Kidney (tissue), 13 donors: ENCODE measurements at regions not wholly inside any gene's neighbourhood (a gene's known extent, or its start where the extent isn't known, plus 50 kb on each side); places are given as distances from the start of the nearest gene placed in this dataset.

ENCODE experiments used
- DNase-seq, 5 donors: peaks; one replicate each; pipeline ENCODE4 v3.0.0-alpha.2; 2013 to 2020
- FAIRE-seq: peaks from 2 replicates; lab custom pipeline; 2012; peaks lifted over from hg19 to GRCh38; lab: Jason Lieb, UNC
- H3K27ac ChIP-seq, 2 donors: one replicate each; pipeline ENCODE4 v1.7.0; 2013; ENCODE audit warnings: low read depth in 2 of 2, low read length in 2 of 2, inconsistent platforms in 1 of 2
- H3K27me3 ChIP-seq: one replicate; pipeline ENCODE4 v1.7.1; 2013; ENCODE audit warnings: low read length, inconsistent platforms; ENCODE audit not compliant: control insufficient read depth, insufficient read depth
- H3K36me3 ChIP-seq, 3 donors: one replicate each; pipeline versions ENCODE4 v1.7.0 to v1.7.1; 2013; ENCODE audit warnings: low read length in 3 of 3, control low read depth in 1 of 3, inconsistent platforms in 1 of 3; ENCODE audit not compliant: insufficient read depth in 3 of 3, control insufficient read depth in 2 of 3
- H3K4me1 ChIP-seq, 3 donors: one replicate each; pipeline versions ENCODE4 v1.7.0 to v1.7.1; 2013; ENCODE audit warnings: low read length in 3 of 3, inconsistent platforms in 1 of 3, low read depth in 1 of 3; ENCODE audit not compliant: control insufficient read depth in 2 of 3, insufficient read depth in 2 of 3
- H3K4me3 ChIP-seq, 3 donors: one replicate each; pipeline versions ENCODE4 v1.7.0 to v1.8.1; 2013; ENCODE audit warnings: low read length in 3 of 3, control low read depth in 1 of 3, inconsistent platforms in 1 of 3
- H3K9ac ChIP-seq, 3 donors: one replicate each; pipeline versions ENCODE4 v1.7.0 to v1.7.1; 2013; ENCODE audit warnings: low read length in 3 of 3, control low read depth in 1 of 3, inconsistent platforms in 1 of 3
- H3K9me3 ChIP-seq, 3 donors: one replicate each; pipeline versions ENCODE4 v1.7.0 to v1.7.1; 2013; ENCODE audit warnings: low read length in 3 of 3, control low read depth in 1 of 3, inconsistent platforms in 1 of 3; ENCODE audit not compliant: control insufficient read depth in 2 of 3, insufficient read depth in 1 of 3
- CTCF ChIP-seq: IDR thresholded peaks from 3 replicates; pipeline ENCODE4 v1.5.1; 2012; ENCODE audit warnings: mild to moderate bottlenecking, moderate library complexity, borderline replicate concordance; ENCODE audit not compliant: insufficient read depth; ENCODE audit errors: extremely low read depth
- intact Hi-C: fragments of 100-400 bp; cut with DNase I; formaldehyde crosslinking; loops from one replicate; pipeline ENCODE4 v1.11.1; 2022
- donor health status: control.
- donor health status: control.
- donor health status: control.
- donor health status: control.
- donor health status: control.
- donor health status: DM: yes; HTN: yes; CAD: no.
- donor health status: Normal renal cell carcinoma (clear cell type).

DNA sequence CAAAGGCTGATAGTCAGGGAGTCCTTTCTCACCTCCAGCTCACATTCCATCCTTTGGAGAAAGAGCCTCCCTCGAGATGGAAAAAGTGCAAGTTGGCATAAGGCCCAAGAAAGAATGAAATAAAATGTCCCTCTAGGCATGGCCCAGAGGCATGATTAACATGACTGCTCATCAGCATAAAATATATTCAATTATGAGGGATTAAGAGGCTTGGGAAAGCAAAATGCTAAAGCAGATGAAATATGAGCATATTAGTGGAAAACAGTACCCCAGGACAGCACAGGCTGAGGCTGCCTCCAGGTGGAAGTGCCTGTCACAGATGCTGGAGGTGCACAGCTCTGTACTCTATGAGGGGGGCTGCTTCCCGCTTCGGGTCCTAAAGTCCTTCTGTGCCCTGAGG, 347.8 kb upstream of the PLET1 start:
- TF ChIP-seq CTCF = no peak
- Histone ChIP-seq H3K4me1 (no peaks in the 10 kb centered on the region), H3K9me3 (no peaks in the 10 kb centered on the region), H3K4me3 (no peak overlapping the region), H3K36me3 (no peaks in the 10 kb centered on the region), H3K27me3 (no peaks in the 10 kb centered on the region), H3K9ac (no peak overlapping the region), H3K27ac (no peak overlapping the region)
- intact Hi-C loops = no loop called here
- FAIRE-seq (no peak), DNase-seq (no peak)

GRCh38 chr11:112610494-112610893, 349.8 kb upstream of the PLET1 start:
- no peaks in the 10 kb centered on the region for H3K36me3 ChIP-seq
- no peaks in the 10 kb centered on the region for H3K27me3 ChIP-seq
- H3K4me3 ChIP-seq = no peak overlapping the region
- no peak for DNase-seq
- H3K4me1 ChIP-seq = no peaks in the 10 kb centered on the region
- no peak for FAIRE-seq
- no peak overlapping the region for H3K9ac ChIP-seq
- no peaks in the 10 kb centered on the region for H3K9me3 ChIP-seq
- no peak for TF ChIP-seq CTCF
- intact Hi-C loops = no loop called here
- H3K27ac ChIP-seq = no peak overlapping the region

DNA sequence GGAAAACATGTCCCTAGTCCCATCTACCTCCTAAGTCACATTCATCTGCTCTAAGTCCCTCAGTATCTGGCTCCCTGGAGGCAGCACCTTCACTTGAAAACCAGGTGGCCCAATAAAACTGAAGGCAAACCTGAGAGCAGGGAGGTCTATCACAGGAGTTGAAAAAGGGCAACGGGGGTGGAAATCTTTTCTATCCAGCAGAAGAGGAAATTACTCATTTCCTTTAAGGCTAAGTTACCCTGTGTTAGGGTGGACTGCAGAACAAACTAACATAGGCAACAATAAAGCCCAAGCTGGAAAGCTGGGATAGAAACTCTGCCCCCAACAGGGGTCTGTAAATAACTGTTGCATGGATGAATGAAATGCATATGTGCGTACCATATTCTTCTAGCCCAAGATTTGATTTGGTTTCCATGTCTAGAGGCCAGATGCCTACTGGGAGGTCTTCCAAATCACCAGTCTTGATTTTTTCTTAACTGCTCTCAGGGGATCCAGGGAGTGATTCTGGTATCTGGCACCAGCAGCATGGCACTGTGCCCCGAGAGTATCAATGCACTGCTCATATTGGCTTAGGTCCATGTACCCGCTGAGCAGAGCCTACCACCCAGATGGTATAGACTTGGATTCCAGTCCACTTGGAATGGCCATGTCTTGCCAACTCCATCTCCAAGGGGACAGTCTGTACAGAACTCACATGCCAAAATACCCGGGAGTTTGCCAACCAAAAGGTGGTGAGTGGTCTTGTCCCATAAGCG, 350.0 kb upstream of the NCAM1 start:
- Histone ChIP-seq H3K4me3 (no peak overlapping the region), H3K9me3 (no peaks in the 10 kb centered on the region), H3K27ac (no peak overlapping the region), H3K4me1 (no peaks in the 10 kb centered on the region), H3K27me3 (no peaks in the 10 kb centered on the region), H3K9ac (no peak overlapping the region), H3K36me3 (no peaks in the 10 kb centered on the region)
- no peak for TF ChIP-seq CTCF
- DNase-seq (no peak), FAIRE-seq (no peak)
- intact Hi-C loops = no loop called here

DNA sequence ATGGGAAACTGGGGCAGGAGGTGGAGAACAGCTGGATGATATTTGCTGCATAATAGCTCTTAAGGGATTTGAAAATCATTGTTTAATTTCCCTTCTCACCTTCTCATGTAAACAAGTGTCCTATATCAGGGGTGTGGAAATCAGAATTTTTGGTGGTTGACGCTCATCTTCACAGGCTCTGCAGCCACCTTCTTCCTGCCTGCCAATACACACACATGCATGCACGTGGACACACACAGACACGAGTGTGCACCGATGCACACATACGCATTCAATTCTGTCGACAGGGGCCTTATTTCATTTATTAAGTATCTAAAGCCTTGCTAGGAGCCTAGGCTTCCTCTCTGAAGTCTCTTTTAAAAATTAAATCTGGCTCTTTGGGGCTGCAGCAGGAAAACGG, 349.4 kb upstream of the NCAM1 start:
- no peaks in the 10 kb centered on the region for H3K27me3 ChIP-seq
- no peak for DNase-seq
- H3K27ac ChIP-seq = no peak overlapping the region
- no peaks in the 10 kb centered on the region for H3K36me3 ChIP-seq
- no peaks in the 10 kb centered on the region for H3K4me1 ChIP-seq
- H3K9ac ChIP-seq = no peak overlapping the region
- TF ChIP-seq CTCF = no peak
- intact Hi-C loops = no loop called here
- no peak for FAIRE-seq
- no peak overlapping the region for H3K4me3 ChIP-seq
- H3K9me3 ChIP-seq = no peaks in the 10 kb centered on the region
